ENCODE measurements at regions not wholly inside any gene's neighbourhood (a gene's known extent, or its start where the extent isn't known, plus 50 kb on each side); places are given as distances from the start of the nearest gene placed in this dataset.
"Not testable (repeated sequence)": the region's sequence is repeated elsewhere in the genome, so short reads cannot be mapped to it uniquely, and the experiment has no call there.

- Histone ChIP-seq H3K4me3 (ENCODE audit: low read length) (no peak overlapping the region), H3K27me3 (ENCODE audit: control insufficient read depth, insufficient read depth, low read length) (no peaks in the 10 kb centered on the region), H3K9ac (ENCODE audit: low read length) (no peak overlapping the region), H3K4me1 (ENCODE audit: control insufficient read depth, insufficient read depth, low read length) (peaks cover 2% of the 10 kb centered on the region), H3K27ac (ENCODE audit: low read depth, low read length) (no peak overlapping the region), H3K36me3 (ENCODE audit: control insufficient read depth, insufficient read depth, low read length) (no peaks in the 10 kb centered on the region)
Observed at GRCh38 chr14:71449316-71450055, 482.7 kb upstream of the RGS6 start.

GRCh38 chr14:71451501-71451900 lies 480.7 kb upstream of the RGS6 start:
- Histone ChIP-seq H3K4me1 (ENCODE audit: control insufficient read depth, insufficient read depth, low read length) (no peaks in the 10 kb centered on the region), H3K36me3 (ENCODE audit: control insufficient read depth, insufficient read depth, low read length) (no peaks in the 10 kb centered on the region), H3K27ac (ENCODE audit: low read depth, low read length) (no peak overlapping the region), H3K27me3 (ENCODE audit: control insufficient read depth, insufficient read depth, low read length) (no peaks in the 10 kb centered on the region), H3K9ac (ENCODE audit: low read length) (no peak overlapping the region), H3K4me3 (ENCODE audit: low read length) (no peak overlapping the region)

- Histone ChIP-seq H3K36me3 (ENCODE audit: control insufficient read depth, insufficient read depth, low read length) (no peaks in the 10 kb centered on the region), H3K4me3 (ENCODE audit: low read length) (no peak overlapping the region), H3K4me1 (ENCODE audit: control insufficient read depth, insufficient read depth, low read length) (no peaks in the 10 kb centered on the region), H3K27me3 (ENCODE audit: control insufficient read depth, insufficient read depth, low read length) (no peaks in the 10 kb centered on the region), H3K9ac (ENCODE audit: low read length) (no peak overlapping the region), H3K27ac (ENCODE audit: low read depth, low read length) (no peak overlapping the region)
Observed at GRCh38 chr14:71452539-71452938, 479.7 kb upstream of the RGS6 start.

- no peaks in the 10 kb centered on the region for H3K36me3 ChIP-seq (ENCODE audit: control insufficient read depth, insufficient read depth, low read length)
- no peaks in the 10 kb centered on the region for H3K27me3 ChIP-seq (ENCODE audit: control insufficient read depth, insufficient read depth, low read length)
- H3K4me3 ChIP-seq (ENCODE audit: low read length): no peak overlapping the region
- H3K4me1 ChIP-seq (ENCODE audit: control insufficient read depth, insufficient read depth, low read length): no peaks in the 10 kb centered on the region
- H3K27ac ChIP-seq (ENCODE audit: low read depth, low read length): no peak overlapping the region
- no peak overlapping the region for H3K9ac ChIP-seq (ENCODE audit: low read length)
Observed at GRCh38 chr14:71452987-71453386, 479.2 kb upstream of the RGS6 start.

- H3K4me1 ChIP-seq (ENCODE audit: control insufficient read depth, insufficient read depth, low read length): no peaks in the 10 kb centered on the region
- no peak overlapping the region for H3K27ac ChIP-seq (ENCODE audit: low read depth, low read length)
- no peaks in the 10 kb centered on the region for H3K36me3 ChIP-seq (ENCODE audit: control insufficient read depth, insufficient read depth, low read length)
- no peak overlapping the region for H3K9ac ChIP-seq (ENCODE audit: low read length)
- no peaks in the 10 kb centered on the region for H3K27me3 ChIP-seq (ENCODE audit: control insufficient read depth, insufficient read depth, low read length)
- H3K4me3 ChIP-seq (ENCODE audit: low read length): no peak overlapping the region
Observed at GRCh38 chr14:71454010-71454409, 478.2 kb upstream of the RGS6 start.

- Histone ChIP-seq H3K27ac (ENCODE audit: low read depth, low read length) (no peak overlapping the region), H3K36me3 (ENCODE audit: control insufficient read depth, insufficient read depth, low read length) (no peaks in the 10 kb centered on the region), H3K27me3 (ENCODE audit: control insufficient read depth, insufficient read depth, low read length) (no peaks in the 10 kb centered on the region), H3K4me3 (ENCODE audit: low read length) (no peak overlapping the region), H3K4me1 (ENCODE audit: control insufficient read depth, insufficient read depth, low read length) (no peaks in the 10 kb centered on the region), H3K9ac (ENCODE audit: low read length) (no peak overlapping the region)
Observed at GRCh38 chr14:71454513-71455332, 477.5 kb upstream of the RGS6 start.

GRCh38 chr14:71460091-71460490 lies 472.1 kb upstream of the RGS6 start:
- no peak overlapping the region for H3K9ac ChIP-seq (ENCODE audit: low read length)
- H3K27me3 ChIP-seq (ENCODE audit: control insufficient read depth, insufficient read depth, low read length): no peaks in the 10 kb centered on the region
- H3K4me1 ChIP-seq (ENCODE audit: control insufficient read depth, insufficient read depth, low read length): no peaks in the 10 kb centered on the region
- H3K36me3 ChIP-seq (ENCODE audit: control insufficient read depth, insufficient read depth, low read length): no peaks in the 10 kb centered on the region
- no peak overlapping the region for H3K27ac ChIP-seq (ENCODE audit: low read depth, low read length)
- no peak overlapping the region for H3K4me3 ChIP-seq (ENCODE audit: low read length)

GRCh38 chr14:71461617-71462016 lies 470.6 kb upstream of the RGS6 start:
- not testable (repeated sequence) for H3K36me3 ChIP-seq (ENCODE audit: control insufficient read depth, insufficient read depth, low read length); H3K4me3 ChIP-seq (ENCODE audit: low read length); H3K4me1 ChIP-seq (ENCODE audit: control insufficient read depth, insufficient read depth, low read length)

GRCh38 chr14:71463807-71464206 lies 468.4 kb upstream of the RGS6 start:
- Histone ChIP-seq H3K36me3 (ENCODE audit: control insufficient read depth, insufficient read depth, low read length) (no peaks in the 10 kb centered on the region), H3K4me3 (ENCODE audit: low read length) (no peak overlapping the region), H3K27me3 (ENCODE audit: control insufficient read depth, insufficient read depth, low read length) (no peaks in the 10 kb centered on the region)

More at GRCh38 chr14:71461617-71462016, 470.6 kb upstream of the RGS6 start:
- H3K27me3 ChIP-seq (ENCODE audit: control insufficient read depth, insufficient read depth, low read length); H3K27ac ChIP-seq (ENCODE audit: low read depth, low read length); H3K9ac ChIP-seq (ENCODE audit: low read length): not testable (repeated sequence)

GRCh38 chr14:71464840-71465239 lies 467.4 kb upstream of the RGS6 start:
- peaks cover 2% of the 10 kb centered on the region for H3K4me1 ChIP-seq (ENCODE audit: control insufficient read depth, insufficient read depth, low read length)
- H3K36me3 ChIP-seq (ENCODE audit: control insufficient read depth, insufficient read depth, low read length): no peaks in the 10 kb centered on the region
- H3K27ac ChIP-seq (ENCODE audit: low read depth, low read length): no peak overlapping the region
- no peak overlapping the region for H3K4me3 ChIP-seq (ENCODE audit: low read length)
- H3K27me3 ChIP-seq (ENCODE audit: control insufficient read depth, insufficient read depth, low read length): no peaks in the 10 kb centered on the region
- H3K9ac ChIP-seq (ENCODE audit: low read length): no peak overlapping the region

More at GRCh38 chr14:71463807-71464206, 468.4 kb upstream of the RGS6 start:
- Histone ChIP-seq H3K27ac (ENCODE audit: low read depth, low read length) (no peak overlapping the region), H3K9ac (ENCODE audit: low read length) (no peak overlapping the region), H3K4me1 (ENCODE audit: control insufficient read depth, insufficient read depth, low read length) (peaks cover 2% of the 10 kb centered on the region)

GRCh38 chr14:71465316-71465715 lies 466.9 kb upstream of the RGS6 start:
- H3K27me3 ChIP-seq (ENCODE audit: control insufficient read depth, insufficient read depth, low read length): no peaks in the 10 kb centered on the region
- H3K9ac ChIP-seq (ENCODE audit: low read length): no peak overlapping the region
- H3K36me3 ChIP-seq (ENCODE audit: control insufficient read depth, insufficient read depth, low read length): no peaks in the 10 kb centered on the region
- no peak overlapping the region for H3K27ac ChIP-seq (ENCODE audit: low read depth, low read length)
- H3K4me1 ChIP-seq (ENCODE audit: control insufficient read depth, insufficient read depth, low read length): peaks cover 2% of the 10 kb centered on the region
- no peak overlapping the region for H3K4me3 ChIP-seq (ENCODE audit: low read length)

- Histone ChIP-seq H3K36me3 (ENCODE audit: control insufficient read depth, insufficient read depth, low read length) (no peaks in the 10 kb centered on the region), H3K9ac (ENCODE audit: low read length) (no peak overlapping the region), H3K4me1 (ENCODE audit: control insufficient read depth, insufficient read depth, low read length) (peaks cover 2% of the 10 kb centered on the region), H3K4me3 (ENCODE audit: low read length) (no peak overlapping the region), H3K27ac (ENCODE audit: low read depth, low read length) (no peak overlapping the region), H3K27me3 (ENCODE audit: control insufficient read depth, insufficient read depth, low read length) (no peaks in the 10 kb centered on the region)
Observed at GRCh38 chr14:71466251-71466650, 466.0 kb upstream of the RGS6 start.

All from rectal smooth muscle tissue (tissue), 1 donor.